ENCODE measurements at regions not wholly inside any gene's neighbourhood (a gene's known extent, or its start where the extent isn't known, plus 50 kb on each side); places are given as distances from the start of the nearest gene placed in this dataset.

- Histone ChIP-seq H3K27me3 (ENCODE audit: insufficient read depth, low read length) (no peaks in the 10 kb centered on the region), H3K36me3 (ENCODE audit: insufficient read depth, low read length) (no peaks in the 10 kb centered on the region), H3K4me3 (ENCODE audit: low read depth, low read length) (no peak overlapping the region), H3K27ac (ENCODE audit: low read depth, low read length) (no peak overlapping the region), H3K4me1 (ENCODE audit: control insufficient read depth, insufficient read depth, low read length, unreplicated experiment) (peaks cover 7% of the 10 kb centered on the region), H2AFZ (ENCODE audit: low read length, unreplicated experiment) (no peak overlapping the region), H3K79me2 (ENCODE audit: control insufficient read depth, insufficient read depth, low read length, unreplicated experiment) (no peaks in the 10 kb centered on the region)
Measured at GRCh38 chr4:19372390-19372789, 879.3 kb upstream of the SLIT2 start.

GRCh38 chr4:19368800-19369199 lies 882.9 kb upstream of the SLIT2 start:
- H3K27ac ChIP-seq (ENCODE audit: low read depth, low read length), result no peak overlapping the region
- H3K79me2 ChIP-seq (ENCODE audit: control insufficient read depth, insufficient read depth, low read length, unreplicated experiment), result no peaks in the 10 kb centered on the region
- no peak overlapping the region for H2AFZ ChIP-seq (ENCODE audit: low read length, unreplicated experiment)
- no peak overlapping the region for H3K4me3 ChIP-seq (ENCODE audit: low read depth, low read length)
- no peaks in the 10 kb centered on the region for H3K27me3 ChIP-seq (ENCODE audit: insufficient read depth, low read length)
- no peaks in the 10 kb centered on the region for H3K36me3 ChIP-seq (ENCODE audit: insufficient read depth, low read length)
- no peaks in the 10 kb centered on the region for H3K4me1 ChIP-seq (ENCODE audit: control insufficient read depth, insufficient read depth, low read length, unreplicated experiment)

- Histone ChIP-seq H3K27me3 (ENCODE audit: insufficient read depth, low read length) (no peaks in the 10 kb centered on the region), H3K4me3 (ENCODE audit: low read depth, low read length) (no peak overlapping the region), H3K4me1 (ENCODE audit: control insufficient read depth, insufficient read depth, low read length, unreplicated experiment) (no peaks in the 10 kb centered on the region), H3K36me3 (ENCODE audit: insufficient read depth, low read length) (no peaks in the 10 kb centered on the region), H2AFZ (ENCODE audit: low read length, unreplicated experiment) (no peak overlapping the region), H3K79me2 (ENCODE audit: control insufficient read depth, insufficient read depth, low read length, unreplicated experiment) (no peaks in the 10 kb centered on the region), H3K27ac (ENCODE audit: low read depth, low read length) (no peak overlapping the region)
Measured at GRCh38 chr4:19366916-19367315, 884.8 kb upstream of the SLIT2 start.

- H2AFZ ChIP-seq (ENCODE audit: low read length, unreplicated experiment), result no peak overlapping the region
- H3K4me3 ChIP-seq (ENCODE audit: low read depth, low read length), result no peak overlapping the region
- H3K79me2 ChIP-seq (ENCODE audit: control insufficient read depth, insufficient read depth, low read length, unreplicated experiment), result no peaks in the 10 kb centered on the region
- no peaks in the 10 kb centered on the region for H3K36me3 ChIP-seq (ENCODE audit: insufficient read depth, low read length)
- no peak overlapping the region for H3K27ac ChIP-seq (ENCODE audit: low read depth, low read length)
- H3K27me3 ChIP-seq (ENCODE audit: insufficient read depth, low read length), result no peaks in the 10 kb centered on the region
- H3K4me1 ChIP-seq (ENCODE audit: control insufficient read depth, insufficient read depth, low read length, unreplicated experiment), result peaks cover 6% of the 10 kb centered on the region
Measured at GRCh38 chr4:19358015-19358414, 893.7 kb upstream of the SLIT2 start.

- Histone ChIP-seq H3K27ac (ENCODE audit: low read depth, low read length) (no peak overlapping the region), H3K27me3 (ENCODE audit: insufficient read depth, low read length) (no peaks in the 10 kb centered on the region), H3K36me3 (ENCODE audit: insufficient read depth, low read length) (no peaks in the 10 kb centered on the region), H3K79me2 (ENCODE audit: control insufficient read depth, insufficient read depth, low read length, unreplicated experiment) (no peaks in the 10 kb centered on the region), H3K4me3 (ENCODE audit: low read depth, low read length) (no peak overlapping the region), H2AFZ (ENCODE audit: low read length, unreplicated experiment) (no peak overlapping the region), H3K4me1 (ENCODE audit: control insufficient read depth, insufficient read depth, low read length, unreplicated experiment) (no peaks in the 10 kb centered on the region)
Measured at GRCh38 chr4:19349416-19349815, 902.3 kb upstream of the SLIT2 start.

- Histone ChIP-seq H3K4me1 (ENCODE audit: control insufficient read depth, insufficient read depth, low read length, unreplicated experiment) (no peaks in the 10 kb centered on the region), H2AFZ (ENCODE audit: low read length, unreplicated experiment) (no peak overlapping the region), H3K36me3 (ENCODE audit: insufficient read depth, low read length) (no peaks in the 10 kb centered on the region), H3K4me3 (ENCODE audit: low read depth, low read length) (no peak overlapping the region), H3K27ac (ENCODE audit: low read depth, low read length) (no peak overlapping the region), H3K27me3 (ENCODE audit: insufficient read depth, low read length) (no peaks in the 10 kb centered on the region), H3K79me2 (ENCODE audit: control insufficient read depth, insufficient read depth, low read length, unreplicated experiment) (no peaks in the 10 kb centered on the region)
Measured at GRCh38 chr4:19348746-19349145, 903.0 kb upstream of the SLIT2 start.

GRCh38 chr4:19346636-19347035 lies 905.1 kb upstream of the SLIT2 start:
- no peak overlapping the region for H3K27ac ChIP-seq (ENCODE audit: low read depth, low read length)
- no peaks in the 10 kb centered on the region for H3K27me3 ChIP-seq (ENCODE audit: insufficient read depth, low read length)
- H3K4me1 ChIP-seq (ENCODE audit: control insufficient read depth, insufficient read depth, low read length, unreplicated experiment), result no peaks in the 10 kb centered on the region
- no peak overlapping the region for H2AFZ ChIP-seq (ENCODE audit: low read length, unreplicated experiment)
- H3K4me3 ChIP-seq (ENCODE audit: low read depth, low read length), result no peak overlapping the region
- H3K36me3 ChIP-seq (ENCODE audit: insufficient read depth, low read length), result no peaks in the 10 kb centered on the region
- no peaks in the 10 kb centered on the region for H3K79me2 ChIP-seq (ENCODE audit: control insufficient read depth, insufficient read depth, low read length, unreplicated experiment)

- H2AFZ ChIP-seq (ENCODE audit: low read length, unreplicated experiment), result no peak overlapping the region
- H3K27ac ChIP-seq (ENCODE audit: low read depth, low read length), result no peak overlapping the region
- no peaks in the 10 kb centered on the region for H3K27me3 ChIP-seq (ENCODE audit: insufficient read depth, low read length)
- no peaks in the 10 kb centered on the region for H3K79me2 ChIP-seq (ENCODE audit: control insufficient read depth, insufficient read depth, low read length, unreplicated experiment)
- no peaks in the 10 kb centered on the region for H3K4me1 ChIP-seq (ENCODE audit: control insufficient read depth, insufficient read depth, low read length, unreplicated experiment)
- H3K4me3 ChIP-seq (ENCODE audit: low read depth, low read length), result no peak overlapping the region
- no peaks in the 10 kb centered on the region for H3K36me3 ChIP-seq (ENCODE audit: insufficient read depth, low read length)
Measured at GRCh38 chr4:19329631-19330030, 922.1 kb upstream of the SLIT2 start.

GRCh38 chr4:19329077-19329476 lies 922.6 kb upstream of the SLIT2 start:
- Histone ChIP-seq H3K4me1 (ENCODE audit: control insufficient read depth, insufficient read depth, low read length, unreplicated experiment) (no peaks in the 10 kb centered on the region), H3K27me3 (ENCODE audit: insufficient read depth, low read length) (no peaks in the 10 kb centered on the region), H3K79me2 (ENCODE audit: control insufficient read depth, insufficient read depth, low read length, unreplicated experiment) (no peaks in the 10 kb centered on the region), H2AFZ (ENCODE audit: low read length, unreplicated experiment) (no peak overlapping the region), H3K27ac (ENCODE audit: low read depth, low read length) (no peak overlapping the region), H3K4me3 (ENCODE audit: low read depth, low read length) (no peak overlapping the region), H3K36me3 (ENCODE audit: insufficient read depth, low read length) (no peaks in the 10 kb centered on the region)

GRCh38 chr4:19327364-19327763 lies 924.3 kb upstream of the SLIT2 start:
- H3K79me2 ChIP-seq (ENCODE audit: control insufficient read depth, insufficient read depth, low read length, unreplicated experiment), result no peaks in the 10 kb centered on the region
- H3K27me3 ChIP-seq (ENCODE audit: insufficient read depth, low read length), result no peaks in the 10 kb centered on the region
- H3K27ac ChIP-seq (ENCODE audit: low read depth, low read length), result no peak overlapping the region
- no peak overlapping the region for H3K4me3 ChIP-seq (ENCODE audit: low read depth, low read length)
- no peaks in the 10 kb centered on the region for H3K36me3 ChIP-seq (ENCODE audit: insufficient read depth, low read length)
- H2AFZ ChIP-seq (ENCODE audit: low read length, unreplicated experiment), result no peak overlapping the region
- H3K4me1 ChIP-seq (ENCODE audit: control insufficient read depth, insufficient read depth, low read length, unreplicated experiment), result no peaks in the 10 kb centered on the region

GRCh38 chr4:19324184-19324583 lies 927.5 kb upstream of the SLIT2 start:
- no peak overlapping the region for H2AFZ ChIP-seq (ENCODE audit: low read length, unreplicated experiment)
- no peaks in the 10 kb centered on the region for H3K36me3 ChIP-seq (ENCODE audit: insufficient read depth, low read length)
- no peaks in the 10 kb centered on the region for H3K79me2 ChIP-seq (ENCODE audit: control insufficient read depth, insufficient read depth, low read length, unreplicated experiment)
- H3K27me3 ChIP-seq (ENCODE audit: insufficient read depth, low read length), result no peaks in the 10 kb centered on the region
- H3K27ac ChIP-seq (ENCODE audit: low read depth, low read length), result no peak overlapping the region
- no peaks in the 10 kb centered on the region for H3K4me1 ChIP-seq (ENCODE audit: control insufficient read depth, insufficient read depth, low read length, unreplicated experiment)
- no peak overlapping the region for H3K4me3 ChIP-seq (ENCODE audit: low read depth, low read length)

GRCh38 chr4:19319607-19320006 lies 932.1 kb upstream of the SLIT2 start:
- H3K27me3 ChIP-seq (ENCODE audit: insufficient read depth, low read length), result no peaks in the 10 kb centered on the region
- H3K27ac ChIP-seq (ENCODE audit: low read depth, low read length), result no peak overlapping the region
- H3K79me2 ChIP-seq (ENCODE audit: control insufficient read depth, insufficient read depth, low read length, unreplicated experiment), result no peaks in the 10 kb centered on the region
- H3K4me3 ChIP-seq (ENCODE audit: low read depth, low read length), result no peak overlapping the region
- no peaks in the 10 kb centered on the region for H3K4me1 ChIP-seq (ENCODE audit: control insufficient read depth, insufficient read depth, low read length, unreplicated experiment)
- no peaks in the 10 kb centered on the region for H3K36me3 ChIP-seq (ENCODE audit: insufficient read depth, low read length)
- H2AFZ ChIP-seq (ENCODE audit: low read length, unreplicated experiment), result no peak overlapping the region

Measured in ACC112 (cell line).